ENCODE measurements at regions not wholly inside any gene's neighbourhood (a gene's known extent, or its start where the extent isn't known, plus 50 kb on each side); places are given as distances from the start of the nearest gene placed in this dataset.

DNA sequence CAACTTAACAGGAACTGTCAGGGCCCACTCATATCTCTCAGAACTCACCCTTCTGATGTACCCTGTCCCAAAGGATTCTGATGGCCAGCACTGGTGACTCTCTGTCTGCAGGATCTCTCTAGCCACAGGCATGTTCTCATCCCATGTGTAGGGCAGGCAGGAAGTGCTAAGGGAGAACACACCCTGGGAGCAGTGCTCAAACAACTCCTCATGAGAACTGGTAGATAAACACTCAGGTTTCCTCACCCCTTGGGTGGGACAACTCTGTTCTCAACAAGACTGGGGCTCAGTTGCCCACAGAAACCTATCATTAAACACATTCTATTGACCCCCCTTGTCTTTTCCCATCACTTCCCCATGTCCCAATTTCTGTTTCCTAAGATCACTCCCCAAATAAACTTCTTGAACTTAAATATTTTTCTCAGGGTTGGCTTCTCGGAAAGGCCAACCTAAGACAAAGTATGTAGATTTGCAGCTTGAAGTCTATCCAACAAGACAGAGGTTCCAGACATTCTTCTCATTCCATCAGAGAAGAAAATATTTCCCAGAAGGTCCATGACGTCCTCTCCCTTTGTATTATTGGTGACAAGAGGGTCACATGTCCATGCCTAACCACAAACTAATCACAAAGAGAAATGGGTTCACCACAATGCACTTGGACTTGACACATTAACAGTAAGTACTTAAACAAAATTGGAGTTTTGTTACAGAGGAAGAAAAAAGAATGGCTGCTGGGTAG is 276.6 kb upstream of the GADL1 start:
- H3K36me3 ChIP-seq, result no peaks in the 10 kb centered on the region
- no peaks in the 10 kb centered on the region for H3K9me3 ChIP-seq
- 47 to 76% (median 62%) methylated on average over 2 of the region's 2 CpGs for WGBS, 5 donors
- peaks cover 0 to 8% (median 2%) of the 10 kb centered on the region in 4 donors for H3K4me1 ChIP-seq
- H3K27ac ChIP-seq, result no peak overlapping the region
- no peak for DNase-seq
- intact Hi-C loops (cut with DNase I; ENCODE audit: low total_unique reads), result no loop called here
- TF ChIP-seq POLR2AphosphoS5 (IDR thresholded peaks at IDR 0.05) (no peak), POLR2A (IDR thresholded peaks at IDR 0.05) (no peak)
- H3K27me3 ChIP-seq, result no peaks in the 10 kb centered on the region
- H3K4me3 ChIP-seq, result no peak overlapping the region

DNA sequence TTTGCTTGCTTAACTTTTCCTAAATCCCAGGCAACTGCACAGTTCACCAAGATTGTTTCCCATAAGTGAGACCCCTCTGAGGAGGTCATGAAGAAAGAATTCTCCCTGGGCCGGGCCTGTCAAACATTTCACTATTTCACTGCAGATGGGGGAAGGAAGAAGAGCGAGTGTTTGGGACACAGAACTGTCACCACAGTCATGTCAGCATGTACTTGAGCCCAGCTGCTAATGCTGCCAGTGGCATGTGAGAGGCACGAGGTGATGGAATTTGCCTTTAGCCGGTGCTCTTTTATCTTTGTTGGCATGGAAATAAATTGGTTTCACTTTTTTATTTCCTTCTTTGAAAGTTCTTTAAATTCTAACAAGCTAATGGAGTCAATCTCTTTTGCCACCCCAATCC is 277.9 kb upstream of the GADL1 start:
- no peaks in the 10 kb centered on the region for H3K27me3 ChIP-seq
- H3K4me3 ChIP-seq, result no peak overlapping the region
- TF ChIP-seq POLR2A (IDR thresholded peaks at IDR 0.05) (no peak), POLR2AphosphoS5 (IDR thresholded peaks at IDR 0.05) (no peak), EP300 (IDR thresholded peaks at IDR 0.05) (no peak)
- TF ChIP-seq, protein P1, sequence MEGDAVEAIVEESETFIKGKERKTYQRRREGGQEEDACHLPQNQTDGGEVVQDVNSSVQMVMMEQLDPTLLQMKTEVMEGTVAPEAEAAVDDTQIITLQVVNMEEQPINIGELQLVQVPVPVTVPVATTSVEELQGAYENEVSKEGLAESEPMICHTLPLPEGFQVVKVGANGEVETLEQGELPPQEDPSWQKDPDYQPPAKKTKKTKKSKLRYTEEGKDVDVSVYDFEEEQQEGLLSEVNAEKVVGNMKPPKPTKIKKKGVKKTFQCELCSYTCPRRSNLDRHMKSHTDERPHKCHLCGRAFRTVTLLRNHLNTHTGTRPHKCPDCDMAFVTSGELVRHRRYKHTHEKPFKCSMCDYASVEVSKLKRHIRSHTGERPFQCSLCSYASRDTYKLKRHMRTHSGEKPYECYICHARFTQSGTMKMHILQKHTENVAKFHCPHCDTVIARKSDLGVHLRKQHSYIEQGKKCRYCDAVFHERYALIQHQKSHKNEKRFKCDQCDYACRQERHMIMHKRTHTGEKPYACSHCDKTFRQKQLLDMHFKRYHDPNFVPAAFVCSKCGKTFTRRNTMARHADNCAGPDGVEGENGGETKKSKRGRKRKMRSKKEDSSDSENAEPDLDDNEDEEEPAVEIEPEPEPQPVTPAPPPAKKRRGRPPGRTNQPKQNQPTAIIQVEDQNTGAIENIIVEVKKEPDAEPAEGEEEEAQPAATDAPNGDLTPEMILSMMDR (IDR thresholded peaks at IDR 0.05), result no peak
- WGBS, 5 donors, result 39 to 62% (median 49%) methylated on average over 4 of the region's 4 CpGs
- no peaks in the 10 kb centered on the region for H3K9me3 ChIP-seq
- DNase-seq, result no peak
- no peak overlapping the region for H3K27ac ChIP-seq
- H3K36me3 ChIP-seq, result no peaks in the 10 kb centered on the region
- intact Hi-C loops (cut with DNase I; ENCODE audit: low total_unique reads), result no loop called here
- H3K4me1 ChIP-seq, result no peaks in the 10 kb centered on the region

DNA sequence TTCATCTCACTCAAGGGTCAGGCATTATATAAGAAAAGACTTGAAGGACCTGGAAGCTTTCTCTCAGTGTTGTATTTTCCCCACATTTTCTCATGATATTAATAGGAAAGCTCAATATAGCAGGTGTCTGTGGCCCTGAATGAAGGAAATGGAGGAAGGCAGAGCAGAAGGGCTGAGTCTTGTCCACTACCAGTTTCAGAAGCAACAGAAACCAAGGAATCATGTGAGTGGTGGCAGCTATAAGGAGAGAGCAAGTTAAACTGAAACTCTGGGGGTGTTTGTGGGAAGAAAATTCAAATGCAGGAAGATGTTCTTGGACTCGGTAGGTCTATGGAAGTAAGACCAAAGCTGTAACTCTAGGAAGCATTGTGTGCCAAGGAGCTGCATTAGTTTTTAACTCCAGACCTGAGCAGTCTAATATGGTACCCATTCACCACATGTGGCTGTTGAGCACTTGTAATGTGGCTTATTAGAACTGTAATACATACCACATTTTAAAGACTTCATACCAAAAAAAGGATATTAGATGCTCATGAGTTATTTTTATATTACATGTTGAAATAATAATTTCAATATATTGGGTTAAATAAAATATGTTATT is 278.8 kb upstream of the GADL1 start:
- H3K4me3 ChIP-seq, result no peak overlapping the region
- no peak overlapping the region for H3K27ac ChIP-seq
- H3K27me3 ChIP-seq, result no peaks in the 10 kb centered on the region
- WGBS, 5 donors, result 79 to 100% (median 95%) methylated on average over 1 of the region's 1 CpG
- TF ChIP-seq EP300 (IDR thresholded peaks at IDR 0.05), result no peak
- no peak for TF ChIP-seq POLR2AphosphoS5 (IDR thresholded peaks at IDR 0.05)
- DNase-seq, result no peak
- intact Hi-C loops (cut with DNase I; ENCODE audit: low total_unique reads), result no loop called here
- H3K4me1 ChIP-seq, result no peaks in the 10 kb centered on the region
- no peaks in the 10 kb centered on the region for H3K9me3 ChIP-seq
- H3K36me3 ChIP-seq, result no peaks in the 10 kb centered on the region

DNA sequence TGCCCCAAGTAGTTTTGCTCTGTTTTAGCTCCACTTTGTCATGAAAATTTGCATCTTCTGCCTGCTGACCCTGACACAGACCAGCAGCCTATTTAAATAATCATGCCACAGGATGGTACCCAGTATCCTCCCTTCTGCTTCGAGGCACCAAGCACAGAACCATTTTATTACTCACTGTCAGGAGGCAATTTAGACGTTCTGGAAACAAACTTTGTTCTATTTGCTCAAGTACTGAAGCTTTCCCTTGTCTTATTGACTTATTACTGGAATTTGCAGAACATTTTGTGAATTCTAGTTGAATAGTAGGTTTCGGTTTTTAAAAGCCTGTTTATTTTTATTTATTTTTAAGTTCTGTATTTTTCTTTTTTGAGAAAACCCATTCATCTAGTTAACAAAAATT is 279.6 kb upstream of the GADL1 start:
- TF ChIP-seq POLR2AphosphoS5 (IDR thresholded peaks at IDR 0.05) (no peak), POLR2A (IDR thresholded peaks at IDR 0.05) (no peak), EP300 (IDR thresholded peaks at IDR 0.05) (no peak)
- TF ChIP-seq, protein P1 (IDR thresholded peaks at IDR 0.05), result no peak
- no peak for DNase-seq
- no peak overlapping the region for H3K4me3 ChIP-seq
- no peaks in the 10 kb centered on the region for H3K36me3 ChIP-seq
- H3K27me3 ChIP-seq, result no peaks in the 10 kb centered on the region
- 34 to 56% (median 46%) methylated on average over 3 of the region's 3 CpGs for WGBS, 5 donors
- no peak overlapping the region for H3K27ac ChIP-seq
- intact Hi-C loops (cut with DNase I; ENCODE audit: low total_unique reads), result no loop called here
- H3K9me3 ChIP-seq, result no peaks in the 10 kb centered on the region
- H3K4me1 ChIP-seq, result no peaks in the 10 kb centered on the region

DNA sequence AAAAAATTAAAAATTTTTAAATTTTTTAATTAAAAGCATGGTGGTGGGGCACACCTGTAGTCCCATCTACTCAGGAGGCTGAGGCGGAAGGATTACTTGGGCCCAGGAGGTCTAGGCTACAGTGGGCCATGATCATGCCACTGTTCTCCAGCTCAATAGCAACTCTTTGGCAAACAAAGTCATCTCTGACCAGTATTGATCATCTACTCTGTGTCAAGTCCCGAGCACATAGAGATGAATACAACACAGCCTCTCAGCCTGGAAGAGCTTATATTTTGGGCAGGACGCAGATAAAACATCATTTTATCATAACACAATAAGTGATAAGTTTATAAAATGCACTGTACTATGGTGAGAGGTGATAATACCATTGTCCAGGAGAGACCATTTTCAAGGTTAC is 281.6 kb upstream of the GADL1 start:
- no peaks in the 10 kb centered on the region for H3K4me1 ChIP-seq
- no peak overlapping the region for H3K4me3 ChIP-seq
- 88 to 94% (median 92%) methylated on average over 3 of the region's 3 CpGs for WGBS, 5 donors
- no peaks in the 10 kb centered on the region for H3K9me3 ChIP-seq
- H3K27ac ChIP-seq, result no peak overlapping the region
- no peak for DNase-seq
- H3K27me3 ChIP-seq, result no peaks in the 10 kb centered on the region
- intact Hi-C loops (cut with DNase I; ENCODE audit: low total_unique reads), result no loop called here
- TF ChIP-seq POLR2A (IDR thresholded peaks at IDR 0.05) (no peak), EP300 (IDR thresholded peaks at IDR 0.05) (no peak), POLR2AphosphoS5 (IDR thresholded peaks at IDR 0.05) (no peak)
- TF ChIP-seq, protein P1 (IDR thresholded peaks at IDR 0.05), result no peak
- H3K36me3 ChIP-seq, result no peaks in the 10 kb centered on the region

All from stomach (tissue), 8 donors.